ENCODE measurements at regions not wholly inside any gene's neighbourhood (a gene's known extent, or its start where the extent isn't known, plus 50 kb on each side); places are given as distances from the start of the nearest gene placed in this dataset.

GRCh38 chr4:154078504-154079350 lies 289.8 kb upstream of the SFRP2 start:
- CTCF ChIA-PET, result no interaction called here
- H3K4me1 Mint-ChIP-seq, result no peaks in the 10 kb centered on the region
- no peak for DNase-seq

GRCh38 chr4:154076921-154077320 lies 288.0 kb upstream of the SFRP2 start:
- H3K27me3 ChIP-seq (replicated peaks in 1 of 2; ENCODE audit: control insufficient read depth in 2 of 2, extremely low read depth in 1 of 2, insufficient read depth in 2 of 2, low read length in 1 of 2), result no peaks in the 10 kb centered on the region
- 80% methylated on average over 1 of the region's 4 CpGs for WGBS (ENCODE audit: insufficient coverage)
- H3K4me1 Mint-ChIP-seq, result no peaks in the 10 kb centered on the region
- ATAC-seq (replicated peaks in 1 of 4), result no peak
- no peak overlapping the region for H3K4me3 Mint-ChIP-seq
- no peak overlapping the region for H3K4me3 ChIP-seq (ENCODE audit: control insufficient read depth in 1 of 2, extremely low read depth in 1 of 2, low read length in 1 of 2)
- no peaks in the 10 kb centered on the region for H3K4me1 ChIP-seq (ENCODE audit: control insufficient read depth in 1 of 2, extremely low read depth in 1 of 2, insufficient read depth in 2 of 2, low read length in 2 of 2)
- H3K9me3 ChIP-seq, result no peaks in the 10 kb centered on the region
- H3K36me3 Mint-ChIP-seq, result no peaks in the 10 kb centered on the region
- no peaks in the 10 kb centered on the region for H3K36me3 ChIP-seq (ENCODE audit: control insufficient read depth in 2 of 2, extremely low read depth in 1 of 2, insufficient read depth in 1 of 2, low read length in 1 of 2)
- no peak overlapping the region for H3K27ac ChIP-seq (ENCODE audit: low read length)
- CTCF ChIA-PET, result no interaction called here
- no peak overlapping the region for H3K27ac Mint-ChIP-seq
- peaks cover 0 to 4% (median 0%) of the 10 kb centered on the region in 3 donors for H3K9me3 Mint-ChIP-seq
- POLR2A ChIA-PET, result no interaction called here
- peaks cover 4 to 6% of the 10 kb centered on the region in 2 donors for H3K27me3 Mint-ChIP-seq
- no peak for DNase-seq

More at GRCh38 chr4:154078504-154079350, 289.8 kb upstream of the SFRP2 start:
- Histone ChIP-seq H3K9me3 (no peaks in the 10 kb centered on the region), H3K4me1 (ENCODE audit: control insufficient read depth in 1 of 2, extremely low read depth in 1 of 2, insufficient read depth in 2 of 2, low read length in 2 of 2) (no peaks in the 10 kb centered on the region), H3K27me3 (replicated peaks in 1 of 2; ENCODE audit: control insufficient read depth in 2 of 2, extremely low read depth in 1 of 2, insufficient read depth in 2 of 2, low read length in 1 of 2) (no peaks in the 10 kb centered on the region), H3K27ac (ENCODE audit: low read length) (no peak overlapping the region), H3K36me3 (ENCODE audit: control insufficient read depth in 2 of 2, extremely low read depth in 1 of 2, insufficient read depth in 1 of 2, low read length in 1 of 2) (no peaks in the 10 kb centered on the region), H3K4me3 (ENCODE audit: control insufficient read depth in 1 of 2, extremely low read depth in 1 of 2, low read length in 1 of 2) (no peak overlapping the region)
- POLR2A ChIA-PET, result no interaction called here
- no peak for ATAC-seq (replicated peaks in 1 of 4)
- 45% methylated on average over 4 of the region's 8 CpGs for WGBS (ENCODE audit: insufficient coverage)
- no peaks in the 10 kb centered on the region for H3K36me3 Mint-ChIP-seq
- H3K4me3 Mint-ChIP-seq, result no peak overlapping the region
- no peak overlapping the region for H3K27ac Mint-ChIP-seq
- H3K9me3 Mint-ChIP-seq, result no peaks in the 10 kb centered on the region
- peaks cover 2 to 10% of the 10 kb centered on the region in 2 donors for H3K27me3 Mint-ChIP-seq

- no peak overlapping the region for H3K4me3 Mint-ChIP-seq
- Histone ChIP-seq H3K4me1 (ENCODE audit: control insufficient read depth in 1 of 2, extremely low read depth in 1 of 2, insufficient read depth in 2 of 2, low read length in 2 of 2) (no peaks in the 10 kb centered on the region), H3K4me3 (ENCODE audit: control insufficient read depth in 1 of 2, extremely low read depth in 1 of 2, low read length in 1 of 2) (no peak overlapping the region), H3K27ac (ENCODE audit: low read length) (no peak overlapping the region), H3K27me3 (replicated peaks in 1 of 2; ENCODE audit: control insufficient read depth in 2 of 2, extremely low read depth in 1 of 2, insufficient read depth in 2 of 2, low read length in 1 of 2) (no peaks in the 10 kb centered on the region), H3K36me3 (ENCODE audit: control insufficient read depth in 2 of 2, extremely low read depth in 1 of 2, insufficient read depth in 1 of 2, low read length in 1 of 2) (no peaks in the 10 kb centered on the region), H3K9me3 (no peaks in the 10 kb centered on the region)
- H3K27me3 Mint-ChIP-seq, result peaks cover 2 to 10% of the 10 kb centered on the region in 2 donors
- CTCF ChIA-PET, result no interaction called here
- no peaks in the 10 kb centered on the region for H3K36me3 Mint-ChIP-seq
- H3K4me1 Mint-ChIP-seq, result no peaks in the 10 kb centered on the region
- DNase-seq (no peak), ATAC-seq (replicated peaks in 1 of 4) (no peak)
- no CpG with 5 or more reads among the region's 4 CpGs for WGBS (ENCODE audit: insufficient coverage)
- POLR2A ChIA-PET, result no interaction called here
- no peak overlapping the region for H3K27ac Mint-ChIP-seq
- peaks cover 0 to 4% (median 0%) of the 10 kb centered on the region in 3 donors for H3K9me3 Mint-ChIP-seq
Measured at GRCh38 chr4:154073107-154073822, 284.4 kb upstream of the SFRP2 start.

- Mint-ChIP-seq H3K27ac (no peak overlapping the region), H3K9me3 (peaks cover 19 to 22% (median 20%) of the 10 kb centered on the region in 3 donors), H3K4me1 (no peaks in the 10 kb centered on the region), H3K36me3 (no peaks in the 10 kb centered on the region), H3K4me3 (no peak overlapping the region), H3K27me3 (peaks cover 2 to 10% of the 10 kb centered on the region in 2 donors)
- Histone ChIP-seq H3K36me3 (ENCODE audit: control insufficient read depth in 2 of 2, extremely low read depth in 1 of 2, insufficient read depth in 1 of 2, low read length in 1 of 2) (no peaks in the 10 kb centered on the region), H3K27me3 (replicated peaks in 1 of 2; ENCODE audit: control insufficient read depth in 2 of 2, extremely low read depth in 1 of 2, insufficient read depth in 2 of 2, low read length in 1 of 2) (no peaks in the 10 kb centered on the region), H3K4me3 (ENCODE audit: control insufficient read depth in 1 of 2, extremely low read depth in 1 of 2, low read length in 1 of 2) (no peak overlapping the region), H3K4me1 (ENCODE audit: control insufficient read depth in 1 of 2, extremely low read depth in 1 of 2, insufficient read depth in 2 of 2, low read length in 2 of 2) (no peaks in the 10 kb centered on the region), H3K9me3 (no peaks in the 10 kb centered on the region), H3K27ac (ENCODE audit: low read length) (no peak overlapping the region)
- ChIA-PET POLR2A (no interaction called here), CTCF (no interaction called here)
- DNase-seq (no peak), ATAC-seq (replicated peaks in 1 of 4) (no peak)
Measured at GRCh38 chr4:154067786-154068185, 278.9 kb upstream of the SFRP2 start.

- ATAC-seq (replicated peaks in 1 of 4), result no peak
- Mint-ChIP-seq H3K4me1 (no peaks in the 10 kb centered on the region), H3K4me3 (no peak overlapping the region), H3K27ac (no peak overlapping the region), H3K27me3 (peaks cover 0 to 10% of the 10 kb centered on the region in 2 donors), H3K9me3 (peaks cover 17 to 22% (median 20%) of the 10 kb centered on the region in 3 donors), H3K36me3 (no peaks in the 10 kb centered on the region)
- Histone ChIP-seq H3K27me3 (replicated peaks in 1 of 2; ENCODE audit: control insufficient read depth in 2 of 2, extremely low read depth in 1 of 2, insufficient read depth in 2 of 2, low read length in 1 of 2) (peaks cover 0 to 4% of the 10 kb centered on the region in 2 experiments), H3K27ac (ENCODE audit: low read length) (no peak overlapping the region), H3K4me1 (ENCODE audit: control insufficient read depth in 1 of 2, extremely low read depth in 1 of 2, insufficient read depth in 2 of 2, low read length in 2 of 2) (no peaks in the 10 kb centered on the region), H3K4me3 (ENCODE audit: control insufficient read depth in 1 of 2, extremely low read depth in 1 of 2, low read length in 1 of 2) (no peak overlapping the region), H3K36me3 (ENCODE audit: control insufficient read depth in 2 of 2, extremely low read depth in 1 of 2, insufficient read depth in 1 of 2, low read length in 1 of 2) (no peaks in the 10 kb centered on the region), H3K9me3 (no peaks in the 10 kb centered on the region)
- DNase-seq, result no peak
- ChIA-PET POLR2A (no interaction called here), CTCF (no interaction called here)
Measured at GRCh38 chr4:154065368-154065767, 276.5 kb upstream of the SFRP2 start.

- Mint-ChIP-seq H3K36me3 (no peaks in the 10 kb centered on the region), H3K27me3 (peaks cover 0 to 6% of the 10 kb centered on the region in 2 donors), H3K4me3 (no peak overlapping the region), H3K4me1 (no peaks in the 10 kb centered on the region), H3K9me3 (peaks cover 17 to 22% (median 20%) of the 10 kb centered on the region in 3 donors), H3K27ac (no peak overlapping the region)
- Histone ChIP-seq H3K9me3 (no peaks in the 10 kb centered on the region), H3K27me3 (replicated peaks in 1 of 2; ENCODE audit: control insufficient read depth in 2 of 2, extremely low read depth in 1 of 2, insufficient read depth in 2 of 2, low read length in 1 of 2) (peaks cover 0 to 4% of the 10 kb centered on the region in 2 experiments), H3K4me3 (ENCODE audit: control insufficient read depth in 1 of 2, extremely low read depth in 1 of 2, low read length in 1 of 2) (no peak overlapping the region), H3K36me3 (ENCODE audit: control insufficient read depth in 2 of 2, extremely low read depth in 1 of 2, insufficient read depth in 1 of 2, low read length in 1 of 2) (no peaks in the 10 kb centered on the region), H3K4me1 (ENCODE audit: control insufficient read depth in 1 of 2, extremely low read depth in 1 of 2, insufficient read depth in 2 of 2, low read length in 2 of 2) (no peaks in the 10 kb centered on the region), H3K27ac (ENCODE audit: low read length) (no peak overlapping the region)
- DNase-seq (no peak), ATAC-seq (replicated peaks in 1 of 4) (no peak)
- WGBS (ENCODE audit: insufficient coverage), result no CpG with 5 or more reads among the region's 1 CpG
- ChIA-PET CTCF (no interaction called here), POLR2A (no interaction called here)
Measured at GRCh38 chr4:154064244-154064643, 275.4 kb upstream of the SFRP2 start.

All from T-cell (primary cell).